T-helper 2 cell treated with Interferon-gamma antibody and Interleukin-4, amounts not matched to agents 5 μg/mL and 100 μg/mL, for 36 hours (primary cell): ENCODE measurements at regions not wholly inside any gene's neighbourhood (a gene's known extent, or its start where the extent isn't known, plus 50 kb on each side); places are given as distances from the start of the nearest gene placed in this dataset.

Experiments
- DNase-seq: peaks from one replicate; pipeline ENCODE4 v3.0.0; 2021; ENCODE audit warnings: low spot score
- H3K27ac Mint-ChIP-seq: one replicate; pipeline ENCODE4 v1.8.0; 2021; ENCODE audit warnings: mild to moderate bottlenecking, mixed read lengths
- H3K27me3 Mint-ChIP-seq: one replicate; pipeline ENCODE4 v1.8.0; 2021; ENCODE audit warnings: low read depth, mixed read lengths
- H3K36me3 Mint-ChIP-seq: one replicate; pipeline ENCODE4 v1.8.0; 2021; ENCODE audit warnings: low read depth, mixed read lengths
- H3K4me1 Mint-ChIP-seq: one replicate; pipeline ENCODE4 v1.8.0; 2021; ENCODE audit warnings: low read depth, mixed read lengths
- H3K4me3 Mint-ChIP-seq: one replicate; pipeline ENCODE4 v1.8.0; 2022; ENCODE audit warnings: mild to moderate bottlenecking, moderate library complexity, mixed read lengths
- H3K9me3 Mint-ChIP-seq: one replicate; pipeline ENCODE4 v1.8.0; 2021; ENCODE audit warnings: mixed read lengths

DNA sequence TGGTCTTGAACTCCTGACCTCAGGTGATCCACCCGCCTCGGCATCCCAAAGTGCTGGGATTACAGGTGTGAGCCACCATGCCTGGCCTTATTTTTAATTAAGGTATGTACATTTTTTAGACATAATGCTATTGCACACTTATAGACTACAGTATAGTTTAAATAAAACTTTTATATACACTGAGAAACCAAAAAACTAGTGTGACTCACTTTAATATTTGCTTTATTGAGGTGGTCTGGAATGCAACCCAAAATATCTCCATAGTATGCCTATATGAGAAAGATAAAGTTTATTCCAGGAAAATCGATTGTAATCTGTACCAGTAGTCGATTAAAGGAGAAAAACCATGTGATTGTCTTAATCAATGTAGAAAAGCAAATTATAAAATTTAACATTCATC is 85.5 kb upstream of the ERRFI1 start:
- no peak overlapping the region for H3K4me3 Mint-ChIP-seq
- H3K27me3 Mint-ChIP-seq, result no peaks in the 10 kb centered on the region
- DNase-seq, result no peak
- no peaks in the 10 kb centered on the region for H3K9me3 Mint-ChIP-seq
- H3K27ac Mint-ChIP-seq, result no peak overlapping the region
- H3K4me1 Mint-ChIP-seq, result peaks cover 6% of the 10 kb centered on the region
- no peaks in the 10 kb centered on the region for H3K36me3 Mint-ChIP-seq

DNA sequence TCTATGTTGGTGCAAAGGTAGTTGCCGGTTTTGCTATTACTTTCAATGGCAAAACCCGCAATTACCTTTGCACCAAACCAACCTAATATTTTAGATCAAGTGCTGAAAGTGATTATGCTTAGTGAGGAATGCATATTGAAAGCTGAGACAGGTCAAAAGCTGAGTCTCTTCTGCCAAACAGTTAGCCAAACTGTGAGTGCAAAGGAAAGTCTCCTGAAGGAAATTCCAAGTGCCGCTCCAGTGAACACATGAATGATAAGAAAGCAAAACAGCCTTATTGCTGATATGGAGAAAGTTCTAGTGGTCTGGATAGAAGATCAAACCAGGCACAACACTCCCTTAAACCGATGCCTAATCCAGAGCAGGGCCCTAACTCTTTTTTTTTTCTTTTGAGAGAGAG is 83.1 kb upstream of the ERRFI1 start:
- no peak overlapping the region for H3K4me3 Mint-ChIP-seq
- H3K27me3 Mint-ChIP-seq, result no peaks in the 10 kb centered on the region
- H3K36me3 Mint-ChIP-seq, result no peaks in the 10 kb centered on the region
- H3K27ac Mint-ChIP-seq, result no peak overlapping the region
- H3K9me3 Mint-ChIP-seq, result no peaks in the 10 kb centered on the region
- H3K4me1 Mint-ChIP-seq, result peaks cover 6% of the 10 kb centered on the region
- DNase-seq, result no peak

DNA sequence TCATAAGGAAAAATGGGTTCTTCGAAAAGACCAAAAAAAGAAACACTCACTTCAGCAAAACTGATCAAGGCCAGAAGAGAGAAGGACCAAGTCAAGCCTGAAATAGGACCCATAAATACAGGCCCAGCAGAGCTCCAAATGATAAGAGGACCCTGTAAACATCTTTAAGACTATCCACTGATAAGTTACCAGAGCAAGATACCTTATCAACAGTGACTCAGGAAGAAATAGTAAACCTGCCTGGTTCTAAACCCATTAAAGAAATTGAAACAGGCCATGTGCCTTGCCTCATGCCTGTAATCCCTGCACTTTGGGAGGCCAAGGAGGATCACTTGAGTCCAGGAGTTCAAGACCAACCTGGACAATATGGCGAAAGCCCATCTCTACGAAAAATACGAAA is 81.8 kb upstream of the ERRFI1 start:
- Mint-ChIP-seq H3K4me3 (no peak overlapping the region), H3K36me3 (no peaks in the 10 kb centered on the region), H3K27ac (no peak overlapping the region), H3K4me1 (no peaks in the 10 kb centered on the region), H3K9me3 (no peaks in the 10 kb centered on the region), H3K27me3 (no peaks in the 10 kb centered on the region)
- no peak for DNase-seq

DNA sequence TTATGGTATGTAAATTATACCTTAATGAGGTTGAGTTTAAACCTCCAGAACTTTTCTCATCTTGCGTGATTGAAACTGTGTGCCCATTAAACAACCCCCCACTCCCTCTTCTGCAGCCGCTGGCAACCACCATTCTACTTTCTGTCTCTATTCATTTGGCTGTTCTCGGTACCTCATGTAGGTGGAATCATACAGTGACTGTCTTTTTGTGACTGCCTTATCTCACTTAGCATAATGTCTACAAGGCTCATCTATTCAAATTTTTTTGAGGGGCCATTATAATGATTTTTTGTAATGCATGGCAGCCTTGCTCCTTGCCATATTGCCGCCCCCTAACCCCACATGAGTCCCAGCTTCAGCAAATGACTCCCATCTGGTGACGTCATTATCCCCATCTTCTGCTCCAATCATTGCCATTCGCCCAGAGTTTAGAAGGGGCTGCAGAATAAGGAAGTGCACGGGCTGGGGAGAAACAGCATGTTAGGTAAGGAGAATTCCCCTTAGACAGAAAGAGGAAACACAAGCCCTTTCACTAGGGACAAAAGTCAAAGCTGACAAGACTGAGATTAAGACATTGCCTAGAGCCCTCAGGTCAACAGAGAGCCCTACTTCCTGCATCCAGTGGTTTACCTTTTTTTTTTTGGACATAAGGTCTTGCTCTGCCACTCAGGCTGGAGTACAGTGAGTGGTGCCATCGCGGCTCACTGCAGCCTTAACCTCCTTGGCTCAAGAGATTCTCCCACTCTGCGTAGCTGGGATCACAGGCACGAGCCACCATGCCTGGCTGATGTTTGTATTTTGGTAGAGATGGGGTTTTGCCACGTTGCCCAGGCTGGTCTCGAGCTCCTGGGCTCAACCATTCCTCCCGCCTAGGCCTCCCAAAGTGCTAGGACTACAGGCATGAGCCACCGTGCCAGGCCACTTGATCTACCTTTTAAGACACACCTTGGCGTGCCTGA is 78.4 kb upstream of the ERRFI1 start:
- Mint-ChIP-seq H3K27me3 (no peaks in the 10 kb centered on the region), H3K9me3 (no peaks in the 10 kb centered on the region), H3K4me1 (no peaks in the 10 kb centered on the region), H3K27ac (no peak overlapping the region), H3K4me3 (no peak overlapping the region), H3K36me3 (no peaks in the 10 kb centered on the region)
- DNase-seq, result no peak

DNA sequence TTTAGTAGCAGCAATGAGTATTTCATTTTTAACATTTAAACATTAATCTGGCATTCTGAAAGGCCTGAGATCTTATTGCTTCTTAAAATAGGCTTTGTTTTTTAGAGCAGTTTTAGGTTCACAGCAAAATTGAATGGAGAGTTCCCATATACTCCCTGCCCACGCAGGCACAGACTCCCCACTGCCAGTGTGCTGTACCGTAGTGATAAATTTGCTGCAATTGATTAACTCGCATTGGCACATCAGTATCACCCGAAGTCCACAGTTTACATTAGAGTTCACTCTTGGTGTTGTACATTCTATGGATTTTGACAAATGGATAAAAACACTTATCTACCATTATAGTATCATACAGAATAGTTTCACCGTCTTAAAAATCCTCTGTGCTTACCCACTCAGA is 71.8 kb upstream of the ERRFI1 start:
- Mint-ChIP-seq H3K9me3 (no peaks in the 10 kb centered on the region), H3K27me3 (no peaks in the 10 kb centered on the region), H3K4me1 (peaks cover 34% of the 10 kb centered on the region), H3K36me3 (no peaks in the 10 kb centered on the region), H3K4me3 (peak overlapping the region; percentile 76), H3K27ac (peak overlapping the region; percentile 86)
- no peak for DNase-seq

DNA sequence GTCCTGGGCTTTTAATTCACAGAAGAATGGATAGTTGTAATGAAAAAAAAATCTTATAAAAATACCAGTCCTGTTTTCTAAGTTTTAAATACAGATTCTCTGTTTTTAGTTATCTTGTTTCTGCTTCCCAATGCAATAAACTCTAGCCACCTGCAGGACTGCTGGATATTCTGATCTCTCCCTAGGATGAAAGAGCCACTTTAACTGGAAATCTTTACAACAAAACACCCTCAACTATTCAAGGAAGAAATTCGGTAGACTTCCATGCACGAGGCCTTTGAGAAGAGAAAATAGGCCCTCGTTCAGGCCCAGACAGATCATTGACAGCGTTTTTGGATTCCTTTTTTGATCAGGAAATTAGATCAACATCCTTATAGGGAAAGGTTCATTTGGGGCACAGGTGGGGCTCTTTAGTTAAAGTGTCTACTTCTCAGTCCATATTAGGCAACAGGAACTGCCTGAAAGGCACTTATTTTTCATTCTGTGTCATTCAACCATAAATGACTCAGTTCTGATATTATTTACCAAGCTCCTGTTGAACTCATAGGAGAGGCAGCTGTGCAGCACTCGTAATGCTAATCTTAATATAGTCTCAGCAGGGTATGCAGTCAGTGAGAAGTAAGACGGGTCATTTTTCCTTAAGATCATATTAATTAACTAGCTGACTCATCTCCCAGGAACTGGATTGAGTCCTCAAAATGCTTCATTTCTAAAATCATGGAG is 71.1 kb upstream of the ERRFI1 start:
- H3K4me3 Mint-ChIP-seq, result peak overlapping the region; percentile 76
- H3K27ac Mint-ChIP-seq, result peak overlapping the region; percentile 86
- H3K27me3 Mint-ChIP-seq, result no peaks in the 10 kb centered on the region
- H3K4me1 Mint-ChIP-seq, result peaks cover 37% of the 10 kb centered on the region
- H3K9me3 Mint-ChIP-seq, result no peaks in the 10 kb centered on the region
- peak; percentile 30 for DNase-seq
- H3K36me3 Mint-ChIP-seq, result no peaks in the 10 kb centered on the region

DNA sequence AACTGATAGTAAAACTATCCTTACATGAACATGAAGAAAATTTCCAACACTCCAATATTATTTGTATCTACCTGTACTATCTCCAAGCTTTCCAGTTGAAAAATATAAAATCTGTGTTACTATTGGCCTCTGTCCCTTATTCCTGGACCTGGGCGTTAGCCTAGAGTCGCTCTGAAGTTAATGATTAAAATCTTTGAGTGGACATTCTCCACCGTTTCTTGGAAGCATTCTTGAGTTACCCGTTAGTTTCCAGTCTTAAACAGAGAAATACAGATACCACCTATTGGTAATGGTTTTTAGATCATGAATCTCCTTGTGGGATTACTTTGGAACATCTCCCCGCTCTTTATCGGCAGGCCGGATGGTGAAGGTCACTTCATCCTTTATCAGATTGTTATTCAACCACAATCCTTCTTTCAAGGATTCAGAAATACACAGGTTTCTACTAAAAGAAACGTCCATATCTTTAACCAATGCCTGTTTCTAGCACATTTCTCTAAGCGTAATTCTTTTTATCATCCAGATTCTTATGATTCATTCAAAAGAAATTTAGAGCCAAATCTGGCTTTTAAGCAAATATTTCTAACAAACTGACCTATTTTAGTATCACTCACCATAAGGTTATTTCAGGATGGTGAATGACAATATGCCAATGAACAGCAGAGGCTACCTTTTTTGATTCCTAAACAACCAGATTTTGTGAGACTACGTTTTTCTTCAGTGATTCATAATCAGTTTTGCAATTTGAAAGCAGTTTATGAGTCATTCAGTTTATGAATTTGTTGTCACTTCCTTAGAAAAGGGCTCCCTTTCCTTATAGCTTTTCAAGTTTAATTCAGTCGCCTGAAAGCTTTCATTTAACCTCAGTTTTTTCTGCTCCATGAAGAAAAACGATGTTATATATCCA is 70.2 kb upstream of the ERRFI1 start:
- Mint-ChIP-seq H3K4me1 (peaks cover 42% of the 10 kb centered on the region), H3K9me3 (no peaks in the 10 kb centered on the region), H3K27ac (peak overlapping the region; percentile 86), H3K36me3 (no peaks in the 10 kb centered on the region), H3K4me3 (peak overlapping the region; percentile 27), H3K27me3 (no peaks in the 10 kb centered on the region)
- no peak for DNase-seq

DNA sequence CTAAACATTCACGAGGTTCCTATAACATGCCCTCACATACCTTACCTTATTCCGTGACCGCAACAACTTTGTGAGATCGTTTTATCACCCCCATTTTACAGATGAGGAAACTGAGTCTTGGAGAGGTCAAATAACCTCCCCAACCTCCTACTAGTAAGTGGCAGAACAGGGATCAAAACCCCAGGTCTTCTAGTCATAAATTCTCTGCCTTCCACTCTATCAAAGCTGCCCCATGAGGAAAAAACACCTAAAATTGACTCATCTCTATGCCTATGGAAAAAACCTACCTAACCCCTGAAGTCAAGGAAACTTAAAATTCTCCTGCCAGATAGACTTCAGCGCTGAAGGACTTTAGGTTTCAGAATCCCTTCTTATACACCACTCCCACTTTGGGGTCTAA is 69.5 kb upstream of the ERRFI1 start:
- H3K36me3 Mint-ChIP-seq, result no peaks in the 10 kb centered on the region
- H3K9me3 Mint-ChIP-seq, result no peaks in the 10 kb centered on the region
- H3K27ac Mint-ChIP-seq, result no peak overlapping the region
- no peak for DNase-seq
- no peaks in the 10 kb centered on the region for H3K27me3 Mint-ChIP-seq
- H3K4me1 Mint-ChIP-seq, result peaks cover 46% of the 10 kb centered on the region
- no peak overlapping the region for H3K4me3 Mint-ChIP-seq

DNA sequence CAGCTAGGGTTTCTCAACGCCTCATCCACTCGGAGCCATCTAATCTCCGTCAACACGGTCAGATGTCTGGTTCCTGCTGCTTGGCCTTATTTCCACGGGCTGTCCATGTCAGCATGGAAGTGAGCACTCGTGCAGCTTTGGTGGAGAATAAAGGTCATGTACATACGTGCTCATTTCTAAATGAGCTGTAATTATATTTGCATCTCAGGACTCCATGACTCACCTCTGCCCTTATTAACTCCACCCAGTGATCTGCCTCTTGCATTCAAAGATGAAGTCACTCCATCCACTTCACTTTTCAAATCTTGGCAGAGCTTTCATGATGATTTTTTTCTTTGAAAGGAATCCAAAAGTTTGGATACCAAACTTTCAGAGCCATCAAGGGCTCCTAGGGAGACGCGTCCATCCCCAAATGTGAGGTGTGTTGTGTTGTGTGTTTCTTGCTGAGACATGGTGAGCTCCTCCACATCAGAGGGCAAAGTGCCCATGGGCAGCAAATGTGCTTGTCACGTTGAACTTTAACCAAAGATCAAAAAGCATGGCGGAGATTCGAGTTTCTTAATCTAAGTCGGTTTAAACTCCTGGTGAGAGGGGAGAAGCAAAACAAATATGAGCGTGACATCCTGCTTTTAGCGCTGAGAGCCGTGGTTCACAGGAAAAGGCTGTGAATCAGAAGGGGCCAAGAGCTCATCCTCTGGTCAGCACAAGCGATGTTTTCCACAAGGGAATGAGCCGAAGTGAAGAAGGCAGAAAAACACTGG is 68.6 kb upstream of the ERRFI1 start:
- no peaks in the 10 kb centered on the region for H3K9me3 Mint-ChIP-seq
- H3K4me3 Mint-ChIP-seq, result no peak overlapping the region
- H3K4me1 Mint-ChIP-seq, result peaks cover 55% of the 10 kb centered on the region
- no peaks in the 10 kb centered on the region for H3K27me3 Mint-ChIP-seq
- no peak for DNase-seq
- no peak overlapping the region for H3K27ac Mint-ChIP-seq
- no peaks in the 10 kb centered on the region for H3K36me3 Mint-ChIP-seq

DNA sequence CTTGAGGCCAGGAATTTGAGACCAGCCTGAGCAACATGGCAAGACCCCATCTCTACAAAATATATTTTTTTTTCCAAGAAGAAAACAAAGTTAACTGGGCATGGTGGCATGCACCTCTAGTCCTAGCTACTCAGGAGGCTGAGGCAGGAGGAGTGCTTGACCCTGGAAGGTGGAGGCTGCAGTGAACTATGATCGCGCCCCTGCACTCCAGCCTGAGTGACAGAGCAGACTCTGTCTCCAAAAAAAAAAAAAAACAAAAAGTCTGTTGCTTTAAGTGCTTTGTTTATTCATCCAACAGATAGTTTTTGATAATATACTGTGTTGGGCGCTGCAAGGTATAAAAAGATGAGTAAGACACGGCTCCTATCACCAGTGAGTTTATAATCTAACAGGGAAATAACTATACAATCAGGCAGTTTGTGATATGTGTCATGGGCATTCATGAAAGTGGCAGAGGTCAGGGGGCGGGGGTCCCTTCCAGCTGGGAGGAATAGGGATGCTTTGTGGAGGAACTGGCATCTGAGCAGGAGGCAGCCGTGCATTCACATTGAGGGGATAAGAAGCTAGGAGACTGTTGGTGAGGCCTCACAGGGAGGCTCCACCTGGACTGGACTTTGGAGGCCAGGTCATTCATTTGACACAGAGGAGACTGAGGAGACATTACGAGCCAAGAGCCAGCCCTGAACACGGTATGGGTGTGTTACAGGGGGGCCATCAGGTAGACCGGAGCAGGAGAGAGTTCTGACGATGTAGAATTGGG is 67.3 kb upstream of the ERRFI1 start:
- Mint-ChIP-seq H3K27ac (no peak overlapping the region), H3K4me3 (no peak overlapping the region), H3K4me1 (peaks cover 58% of the 10 kb centered on the region), H3K27me3 (no peaks in the 10 kb centered on the region), H3K9me3 (no peaks in the 10 kb centered on the region), H3K36me3 (no peaks in the 10 kb centered on the region)
- DNase-seq, result no peak

DNA sequence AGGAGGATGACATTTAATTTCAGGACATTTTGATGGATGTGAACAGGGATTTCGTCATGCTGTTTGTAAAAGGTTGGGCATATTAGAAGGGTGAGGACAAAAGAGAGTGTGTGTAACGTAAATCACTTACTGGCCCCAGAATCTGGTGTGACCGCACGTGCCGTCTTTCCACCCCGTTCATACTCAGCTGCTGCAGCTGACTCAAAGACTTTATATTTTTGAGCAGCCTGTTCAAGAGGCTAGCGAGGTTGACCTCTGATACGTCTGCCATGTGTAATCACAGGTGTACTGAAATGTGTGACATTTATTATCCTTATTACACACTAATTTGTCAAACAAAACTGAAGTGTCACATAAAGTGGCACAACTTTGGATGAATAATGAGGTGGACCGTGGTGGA is 66.5 kb upstream of the ERRFI1 start:
- H3K4me1 Mint-ChIP-seq, result peaks cover 54% of the 10 kb centered on the region
- H3K4me3 Mint-ChIP-seq, result no peak overlapping the region
- H3K27ac Mint-ChIP-seq, result no peak overlapping the region
- DNase-seq, result no peak
- no peaks in the 10 kb centered on the region for H3K9me3 Mint-ChIP-seq
- H3K36me3 Mint-ChIP-seq, result no peaks in the 10 kb centered on the region
- no peaks in the 10 kb centered on the region for H3K27me3 Mint-ChIP-seq

DNA sequence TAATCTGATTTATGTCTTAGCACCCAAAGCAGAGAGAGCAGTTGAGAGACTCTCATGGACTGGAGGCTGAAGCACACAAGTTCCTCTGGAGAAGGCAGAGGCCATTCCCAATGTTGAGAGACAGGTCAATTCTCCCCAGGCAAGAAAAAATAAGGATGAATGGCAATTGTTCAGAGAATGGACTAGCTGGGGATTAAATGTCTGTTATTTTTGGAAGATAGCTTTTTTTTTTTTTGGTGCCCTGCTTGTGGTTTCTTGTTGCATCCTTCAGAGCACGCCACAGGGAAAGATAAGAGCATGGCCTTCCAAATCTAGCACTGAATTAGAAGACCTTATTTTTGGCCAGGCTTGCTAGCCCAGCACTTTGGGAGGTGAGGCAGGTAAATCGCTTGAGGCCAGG is 65.6 kb upstream of the ERRFI1 start:
- H3K4me3 Mint-ChIP-seq, result no peak overlapping the region

More for the DNA sequence above, 65.6 kb upstream of the ERRFI1 start:
- peaks cover 44% of the 10 kb centered on the region for H3K4me1 Mint-ChIP-seq
- no peaks in the 10 kb centered on the region for H3K36me3 Mint-ChIP-seq
- H3K9me3 Mint-ChIP-seq, result no peaks in the 10 kb centered on the region
- H3K27me3 Mint-ChIP-seq, result no peaks in the 10 kb centered on the region
- no peak overlapping the region for H3K27ac Mint-ChIP-seq
- DNase-seq, result no peak
